ENCODE measurements at regions not wholly inside any gene's neighbourhood (a gene's known extent, or its start where the extent isn't known, plus 50 kb on each side); places are given as distances from the start of the nearest gene placed in this dataset.

- no peak for ATAC-seq
- no peaks in the 10 kb centered on the region for H3K36me3 ChIP-seq
- peaks cover 0 to 8% of the 10 kb centered on the region in 2 donors for H3K4me1 ChIP-seq
- H3K27ac ChIP-seq, result no peak overlapping the region
- intact Hi-C loops (cut with DNase I), result no loop called here
- H3K4me3 ChIP-seq, result no peak overlapping the region
- no peak for TF ChIP-seq CTCF (IDR thresholded peaks at IDR 0.05)
- DNase-seq, result peak in 1 of 4 donors; percentile 50
- H3K27me3 ChIP-seq, result peaks cover 70 to 97% of the 10 kb centered on the region in 2 donors
- no peaks in the 10 kb centered on the region for H3K9me3 ChIP-seq
These were observed 68.2 kb upstream of the TMEM33 start for GRCh38 chr4:41866799-41867677.

GRCh38 chr4:41865981-41866798 is 69.0 kb upstream of the TMEM33 start:
- peaks cover 0 to 8% of the 10 kb centered on the region in 2 donors for H3K4me1 ChIP-seq
- H3K4me3 ChIP-seq, result no peak overlapping the region
- intact Hi-C loops (cut with DNase I), result no loop called here
- TF ChIP-seq CTCF (IDR thresholded peaks at IDR 0.05), result no peak
- peaks cover 70 to 92% of the 10 kb centered on the region in 2 donors for H3K27me3 ChIP-seq
- no peaks in the 10 kb centered on the region for H3K36me3 ChIP-seq
- ATAC-seq (no peak), DNase-seq (peak in 1 of 4 donors; percentile 63)
- no peaks in the 10 kb centered on the region for H3K9me3 ChIP-seq
- H3K27ac ChIP-seq, result no peak overlapping the region

GRCh38 chr4:41865306-41865980 is 69.8 kb upstream of the TMEM33 start:
- Histone ChIP-seq H3K36me3 (no peaks in the 10 kb centered on the region), H3K27ac (no peak overlapping the region), H3K9me3 (no peaks in the 10 kb centered on the region), H3K4me1 (peaks cover 0 to 8% of the 10 kb centered on the region in 2 donors), H3K4me3 (no peak overlapping the region), H3K27me3 (peaks cover 70 to 89% of the 10 kb centered on the region in 2 donors)
- DNase-seq (peak in 1 of 4 donors; percentile 71), ATAC-seq (peak; percentile 59)
- intact Hi-C loops (cut with DNase I), result no loop called here
- no peak for TF ChIP-seq CTCF (IDR thresholded peaks at IDR 0.05)

DNA sequence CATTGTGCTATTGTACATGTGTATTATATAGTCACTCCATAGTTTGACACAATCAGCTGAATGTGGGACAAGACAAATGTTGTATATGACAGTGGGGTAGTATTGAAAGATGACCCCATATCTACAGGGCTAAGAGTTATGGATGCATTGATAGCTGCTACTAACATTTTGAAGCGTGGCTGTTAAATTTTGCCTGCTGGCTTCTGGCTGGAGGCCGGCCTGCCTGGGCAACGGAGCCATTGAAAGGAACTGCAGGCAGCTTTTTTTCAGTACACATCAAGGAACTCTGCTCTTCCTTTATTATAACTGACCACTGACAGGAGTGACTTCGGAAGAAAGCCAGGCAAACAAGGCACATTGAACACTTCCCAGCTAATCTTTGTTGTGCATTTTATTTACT is 76.1 kb upstream of the TMEM33 start:
- no peaks in the 10 kb centered on the region for H3K36me3 ChIP-seq
- no peak for TF ChIP-seq CTCF (IDR thresholded peaks at IDR 0.05)
- H3K27me3 ChIP-seq, result peaks cover 51 to 69% of the 10 kb centered on the region in 2 donors
- intact Hi-C loops (cut with DNase I), result no loop called here
- H3K27ac ChIP-seq, result no peak overlapping the region
- DNase-seq (no peak), ATAC-seq (no peak)
- no peaks in the 10 kb centered on the region for H3K9me3 ChIP-seq
- H3K4me3 ChIP-seq, result no peak overlapping the region
- no peaks in the 10 kb centered on the region for H3K4me1 ChIP-seq

Data from left lung (tissue), 4 donors.